Renal cortical epithelial cell (primary cell): ENCODE measurements at regions not wholly inside any gene's neighbourhood (a gene's known extent, or its start where the extent isn't known, plus 50 kb on each side); places are given as distances from the start of the nearest gene placed in this dataset.

ENCODE experiments used
- DNase-seq: peaks from one replicate; pipeline ENCODE4 v3.0.0-alpha.2; 2011; ENCODE audit warnings: low read depth

- peak; percentile 51 for DNase-seq
Measured at GRCh38 chr2:12083713-12084419, 337.4 kb downstream of the LPIN1 start.

- peak; percentile 25 for DNase-seq
Measured at GRCh38 chr2:12087175-12087574, 340.7 kb downstream of the LPIN1 start.

- peak; percentile 95 for DNase-seq
Measured at GRCh38 chr2:12087671-12088380, 341.4 kb downstream of the LPIN1 start.

- no peak for DNase-seq
Measured at GRCh38 chr2:12089001-12089400, 342.6 kb downstream of the LPIN1 start.

GRCh38 chr2:12089496-12089895, 343.1 kb downstream of the LPIN1 start:
- DNase-seq, result no peak

DNA sequence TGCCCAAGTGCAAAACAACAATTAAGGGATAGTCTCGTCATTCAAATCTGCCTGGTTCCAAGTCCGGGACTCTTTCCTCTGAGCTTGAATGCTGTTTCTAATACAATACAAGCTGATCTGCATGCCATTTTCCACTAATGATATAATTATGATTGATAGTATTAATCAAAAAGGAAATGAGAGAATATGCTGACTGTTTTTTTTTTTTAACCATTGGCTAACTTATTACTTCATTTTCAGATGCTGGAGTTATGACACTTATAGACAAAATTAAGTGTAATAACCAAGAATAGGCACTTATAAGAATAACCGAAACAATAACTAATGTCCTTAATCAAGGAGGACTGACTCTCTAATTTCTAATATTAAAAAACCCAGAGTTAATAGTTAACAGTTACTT, 343.6 kb downstream of the LPIN1 start:
- no peak for DNase-seq

- DNase-seq, result peak; percentile 17
Measured at GRCh38 chr2:12090590-12090989, 344.2 kb downstream of the LPIN1 start.

- DNase-seq, result peak; percentile 27
Measured at GRCh38 chr2:12091201-12091806, 344.9 kb downstream of the LPIN1 start.

- no peak for DNase-seq
Measured at GRCh38 chr2:12094134-12094533, 347.7 kb downstream of the LPIN1 start.

DNA sequence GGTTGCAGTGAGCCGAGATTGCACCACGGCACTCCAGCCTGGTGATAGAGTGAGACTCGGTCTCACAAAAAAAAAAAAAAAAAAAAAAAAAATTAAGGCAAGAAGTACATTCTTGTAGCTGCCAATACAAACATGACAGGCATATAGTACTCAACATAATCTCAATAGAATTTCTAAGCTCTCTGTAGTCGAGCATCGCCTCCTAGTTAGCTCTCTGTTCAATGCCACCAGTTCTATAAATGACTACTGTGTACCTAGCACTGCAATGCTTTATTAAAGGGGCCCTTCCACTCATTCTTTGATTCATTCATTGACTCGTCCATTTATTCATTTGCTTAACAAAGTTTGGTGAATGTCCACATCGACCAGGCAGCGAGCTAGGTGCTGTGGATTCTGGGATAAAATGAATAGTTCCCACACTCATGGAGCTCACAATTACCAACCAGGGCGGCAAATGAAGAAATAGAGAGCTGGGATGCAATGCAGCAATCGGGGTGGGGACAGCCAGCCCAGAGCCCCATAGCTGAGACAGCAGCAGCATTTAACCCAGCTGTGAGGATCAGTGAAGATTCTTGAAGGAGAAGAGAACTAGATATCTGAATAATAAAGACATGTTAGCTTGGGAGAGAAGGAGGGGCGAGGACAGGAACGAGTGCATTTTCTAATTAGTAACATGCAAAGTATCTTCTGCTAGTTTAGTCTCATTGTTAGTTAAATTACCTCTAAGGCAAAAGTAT, 349.8 kb downstream of the LPIN1 start:
- DNase-seq, result no peak

GRCh38 chr2:12096788-12097449, 350.5 kb downstream of the LPIN1 start:
- DNase-seq, result no peak

GRCh38 chr2:12097859-12098258, 351.4 kb downstream of the LPIN1 start:
- DNase-seq, result no peak

DNA sequence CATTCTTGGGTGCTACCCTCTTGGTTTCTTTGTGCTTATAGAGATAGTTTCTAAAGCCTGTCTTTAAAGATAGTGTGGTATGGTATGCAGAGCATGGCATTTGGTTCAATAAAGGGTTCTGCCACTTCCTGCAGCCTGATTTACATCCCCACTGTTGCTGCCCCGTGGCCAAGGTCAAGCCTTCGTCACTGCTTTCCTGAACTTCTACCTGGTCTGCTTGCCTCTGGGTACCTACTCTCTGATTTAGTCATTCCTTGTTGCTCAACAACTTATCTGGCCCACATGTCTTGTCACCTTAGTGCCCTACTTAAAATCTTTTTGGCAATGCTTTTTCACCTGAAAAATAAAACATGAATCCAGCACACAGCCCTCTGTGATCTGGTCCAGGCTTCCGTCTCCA, 352.9 kb downstream of the LPIN1 start:
- DNase-seq, result peak; percentile 50

- no peak for DNase-seq
Measured at GRCh38 chr2:12102679-12103078, 356.2 kb downstream of the LPIN1 start.

DNA sequence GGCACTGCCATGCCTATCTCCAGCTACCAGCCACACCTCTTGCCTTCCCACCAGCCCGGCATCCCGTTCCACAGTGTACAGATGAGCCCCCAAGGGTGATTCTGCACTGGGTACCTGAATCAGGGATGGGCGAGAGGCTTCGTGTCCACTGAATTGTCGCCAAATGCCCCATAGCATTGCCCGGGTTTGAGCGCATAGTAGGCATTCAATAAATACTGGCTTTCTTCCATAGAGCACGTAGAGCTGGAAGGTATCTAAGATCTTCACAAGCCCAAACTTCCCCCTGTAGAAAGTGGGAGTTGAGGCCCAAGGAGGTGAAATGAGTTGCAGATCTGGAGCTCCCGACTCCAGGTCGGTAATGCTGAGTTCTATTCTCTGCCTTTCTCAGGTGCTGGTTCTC, 358.7 kb downstream of the LPIN1 start:
- DNase-seq, result no peak

DNA sequence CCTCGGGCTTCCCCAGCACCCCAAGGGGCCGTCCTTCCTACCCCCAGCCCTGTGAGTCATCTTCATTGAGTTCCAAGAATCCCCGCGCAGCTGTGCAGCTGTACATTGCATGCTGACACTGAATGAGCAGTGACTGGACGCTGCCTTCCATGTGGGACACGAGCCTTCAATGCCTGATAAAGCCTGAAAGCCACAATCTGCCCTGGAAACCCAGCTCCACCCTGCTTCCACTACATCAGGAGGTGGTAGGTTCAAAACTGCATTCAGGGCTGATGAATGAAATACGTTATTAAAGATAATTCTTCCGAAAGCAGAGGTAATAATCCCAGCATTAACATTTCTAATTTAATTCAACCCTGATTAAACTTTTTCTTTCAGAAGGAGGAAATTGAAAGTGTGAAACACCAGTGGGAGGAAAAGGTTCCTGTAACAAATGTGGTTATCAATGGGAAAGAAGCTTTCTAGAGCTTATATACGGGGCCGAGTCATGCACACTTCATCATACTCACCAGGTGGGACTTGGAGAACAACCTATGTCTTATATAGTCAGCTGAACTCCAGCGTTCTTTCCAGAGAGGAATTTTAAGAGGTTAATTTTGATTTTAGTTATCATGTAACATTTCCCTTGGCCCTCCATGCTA, 360.1 kb downstream of the LPIN1 start:
- peak; percentile 95 for DNase-seq

GRCh38 chr2:12107321-12107720, 360.9 kb downstream of the LPIN1 start:
- no peak for DNase-seq

DNA sequence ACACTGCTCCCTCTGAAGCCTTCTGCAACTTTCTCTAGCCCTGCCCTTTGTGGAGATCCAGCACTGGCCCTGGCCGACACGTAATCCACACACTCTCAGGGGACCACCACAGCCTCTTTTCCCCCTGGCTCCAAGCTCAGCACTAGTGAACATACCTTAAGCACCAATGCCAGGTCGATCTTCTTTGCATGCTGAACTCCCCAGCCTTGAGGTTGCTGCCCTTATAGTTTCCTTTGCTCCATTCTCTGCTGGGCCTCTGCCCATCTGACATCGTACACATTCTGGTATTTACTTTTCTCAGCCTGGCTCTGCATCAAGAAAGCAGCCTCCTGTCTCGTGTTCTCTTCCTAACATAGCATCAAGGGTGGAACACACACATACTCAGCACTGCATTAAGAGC, 361.5 kb downstream of the LPIN1 start:
- DNase-seq, result no peak

DNA sequence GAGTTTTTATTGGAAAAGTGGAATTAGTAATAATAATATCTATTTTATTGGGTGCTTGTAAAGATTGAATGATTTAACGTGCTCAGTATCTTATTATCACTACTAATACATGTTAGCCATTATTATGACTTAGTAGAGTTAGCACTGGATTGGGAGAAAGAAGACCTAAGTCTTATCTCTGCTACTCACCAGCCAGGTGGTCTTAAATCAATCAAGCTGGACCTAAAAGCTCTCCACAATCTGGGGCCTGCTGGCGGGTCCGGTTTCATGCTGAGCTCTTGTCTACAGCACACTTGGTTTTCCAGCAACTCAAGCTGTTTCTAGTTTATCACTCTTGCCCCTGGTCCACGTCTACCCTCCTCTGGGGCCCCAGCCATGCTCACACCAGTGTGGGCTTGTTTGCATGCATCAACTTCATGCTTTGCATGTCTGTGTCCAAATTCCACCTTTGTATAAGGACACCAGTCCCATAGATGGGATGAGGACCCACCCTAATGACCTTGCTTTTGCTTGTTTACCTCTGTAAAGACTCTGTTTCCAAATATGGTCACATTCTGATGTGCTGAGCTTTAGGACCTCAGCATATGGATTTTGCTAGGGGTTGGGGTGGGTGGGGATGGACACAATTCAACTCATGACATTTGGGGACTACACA, 363.1 kb downstream of the LPIN1 start:
- DNase-seq, result no peak

GRCh38 chr2:12110074-12110473, 363.6 kb downstream of the LPIN1 start:
- DNase-seq, result no peak

DNA sequence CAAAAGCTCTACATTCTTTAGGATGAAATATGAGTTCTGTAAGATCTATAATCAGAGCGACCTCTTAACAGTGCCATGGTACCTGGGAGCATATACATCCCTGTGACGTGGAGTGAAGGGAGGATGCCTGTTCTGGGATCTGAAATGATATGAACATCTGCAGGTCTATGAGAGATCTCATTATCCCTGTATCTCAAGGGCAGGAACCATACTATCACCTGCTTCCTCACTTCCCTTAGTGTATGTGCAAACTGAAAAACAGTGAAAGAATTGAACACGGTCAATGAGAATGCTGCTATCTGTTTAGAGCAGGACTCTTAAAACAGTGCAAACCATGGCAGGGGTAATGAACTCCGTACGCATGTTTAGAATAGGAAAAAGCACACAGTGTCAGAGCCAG, 364.0 kb downstream of the LPIN1 start:
- no peak for DNase-seq
